Caco-2 (cell line): ENCODE measurements at regions not wholly inside any gene's neighbourhood (a gene's known extent, or its start where the extent isn't known, plus 50 kb on each side); places are given as distances from the start of the nearest gene placed in this dataset.

Experiments
- BruUV-seq: library from RNA; stranded (reverse); fragments of 400-500 nt; replicated peaks from 2 replicates; lab custom pipeline; 2021; lab: Mats Ljungman, UMichigan
- CTCF ChIA-PET: fragments of 300-600 bp; sonication (Branson Sonifier 250); formaldehyde crosslinking; loops from one replicate; lab custom pipeline; 2022; ENCODE audit warnings: antibody characterized with exemption; lab: Charles Lee
- POLR2A ChIA-PET: fragments of 300-600 bp; sonication (Branson Sonifier 250); formaldehyde crosslinking; loops from one replicate; lab custom pipeline; 2022; ENCODE audit warnings: antibody characterized with exemption; lab: Charles Lee
- DNase-seq, 2 experiments: peaks; one replicate each; pipeline versions ENCODE4 v3.0.0 to v3.0.0-alpha.2; 2020 to 2022
- H3K27me3 ChIP-seq: replicated peaks from 2 replicates; pipeline ENCODE4 v1.6.0; 2011; ENCODE audit warnings: low read length; ENCODE audit not compliant: control insufficient read depth, insufficient read depth
- H3K36me3 ChIP-seq: 2 replicates; pipeline ENCODE4 v1.5.1; 2011; ENCODE audit warnings: low read length; ENCODE audit not compliant: control insufficient read depth, insufficient read depth
- H3K4me1 ChIP-seq: fragments of 250-450 bp; sonication (Bioruptor Pico); 2 replicates; pipeline ENCODE4 v1.5.1; 2020; ENCODE audit warnings: mild to moderate bottlenecking
- H3K4me3 ChIP-seq: 2 replicates; pipeline ENCODE4 v1.5.1; 2011; ENCODE audit warnings: low read depth, mild to moderate bottlenecking, control low read depth, low read length
- H3K9me3 ChIP-seq: fragments of 250-450 bp; sonication (Bioruptor Pico); 2 replicates; pipeline ENCODE4 v1.5.1; 2020; ENCODE audit warnings: mild to moderate bottlenecking, moderate library complexity
- H3K27ac Mint-ChIP-seq: one replicate; pipeline ENCODE4 v1.8.0; 2022; ENCODE audit warnings: mixed read lengths; ENCODE audit not compliant: unreplicated experiment
- H3K27me3 Mint-ChIP-seq: one replicate; pipeline ENCODE4 v1.8.0; 2022; ENCODE audit warnings: mixed read lengths; ENCODE audit not compliant: insufficient read depth, unreplicated experiment
- H3K36me3 Mint-ChIP-seq: one replicate; pipeline ENCODE4 v1.8.0; 2022; ENCODE audit warnings: mild to moderate bottlenecking, mixed read lengths; ENCODE audit not compliant: insufficient read depth, unreplicated experiment
- H3K4me1 Mint-ChIP-seq: one replicate; pipeline ENCODE4 v1.8.0; 2022; ENCODE audit warnings: low read depth, mixed read lengths; ENCODE audit not compliant: unreplicated experiment
- H3K4me3 Mint-ChIP-seq: one replicate; pipeline ENCODE4 v1.8.0; 2022; ENCODE audit warnings: mild to moderate bottlenecking, moderate library complexity, mixed read lengths; ENCODE audit not compliant: unreplicated experiment
- H3K9me3 Mint-ChIP-seq: one replicate; pipeline ENCODE4 v1.8.0; 2022; ENCODE audit warnings: mixed read lengths; ENCODE audit not compliant: unreplicated experiment
- intact Hi-C: fragments of 100-400 bp; cut with micrococcal nuclease; formaldehyde crosslinking; loops from one replicate; pipeline ENCODE4 v1.10.0; 2022; ENCODE audit not compliant: unreplicated experiment
- TF ChIP-seq, protein P1 (sequence below), 2 experiments: fragments of 200-600 bp in 1 of 2; IDR thresholded peaks; 1 replicate in 1 of 2; 2 replicates in 1 of 2; pipeline versions ENCODE4 v1.5.1 to v1.8.0; 2011 to 2022; ENCODE audit warnings: antibody characterized with exemption in 1 of 2, control low read depth in 1 of 2, inconsistent platforms in 1 of 2, low read depth in 1 of 2, low read length in 1 of 2, mild to moderate bottlenecking in 1 of 2, moderate library complexity in 1 of 2; ENCODE audit not compliant: insufficient read depth in 1 of 2, severe bottlenecking in 1 of 2, unreplicated experiment in 1 of 2

DNA sequence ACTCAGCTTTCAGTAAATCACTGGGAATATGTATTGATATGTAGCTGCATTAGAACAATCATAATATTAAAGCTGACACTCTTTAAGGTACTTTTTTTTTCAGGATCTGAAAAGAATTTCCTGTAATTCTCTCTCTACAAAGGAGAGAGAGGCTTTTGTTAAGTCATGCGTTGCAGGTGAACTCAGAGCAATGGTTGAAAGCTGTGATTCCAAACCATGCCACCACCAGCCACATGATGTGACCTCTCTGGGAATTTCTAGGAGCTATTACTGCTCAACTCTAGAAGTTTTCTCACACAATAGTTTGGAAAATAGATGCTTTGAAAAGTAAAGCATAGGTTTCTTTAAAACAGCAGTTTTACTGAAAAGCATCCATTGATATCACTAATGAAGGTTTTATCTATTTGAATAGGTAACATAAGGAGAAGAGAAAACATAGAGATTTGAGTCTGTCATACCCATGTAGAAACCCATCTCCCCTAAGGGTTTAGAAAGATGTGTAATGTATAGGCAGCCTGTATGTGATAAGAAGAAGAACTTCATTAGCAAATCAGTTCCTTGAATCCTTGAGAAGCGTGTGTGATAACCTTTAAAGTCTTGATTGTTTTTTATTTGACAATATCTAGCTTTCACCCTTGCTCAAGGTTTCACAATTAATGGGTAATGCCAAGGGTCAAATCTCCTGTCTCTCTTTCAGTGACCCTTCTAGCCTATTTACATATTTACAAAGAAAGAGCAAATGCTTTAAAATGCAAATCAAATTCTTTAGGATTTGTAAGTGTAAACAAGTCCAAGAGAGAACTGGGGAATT lies 161.0 kb upstream of the ANKRD50 start:
- Histone ChIP-seq H3K9me3 (no peaks in the 10 kb centered on the region), H3K36me3 (no peaks in the 10 kb centered on the region), H3K4me3 (no peak overlapping the region), H3K27me3 (no peaks in the 10 kb centered on the region), H3K4me1 (no peaks in the 10 kb centered on the region)
- Mint-ChIP-seq H3K36me3 (no peaks in the 10 kb centered on the region), H3K27ac (no peak overlapping the region), H3K27me3 (no peaks in the 10 kb centered on the region), H3K9me3 (peaks cover 19% of the 10 kb centered on the region), H3K4me1 (no peaks in the 10 kb centered on the region), H3K4me3 (no peak overlapping the region)
- DNase-seq = no peak
- CTCF ChIA-PET = no interaction called here
- BruUV-seq = no TSS peak
- intact Hi-C loops = no loop called here
- TF ChIP-seq, protein P1, sequence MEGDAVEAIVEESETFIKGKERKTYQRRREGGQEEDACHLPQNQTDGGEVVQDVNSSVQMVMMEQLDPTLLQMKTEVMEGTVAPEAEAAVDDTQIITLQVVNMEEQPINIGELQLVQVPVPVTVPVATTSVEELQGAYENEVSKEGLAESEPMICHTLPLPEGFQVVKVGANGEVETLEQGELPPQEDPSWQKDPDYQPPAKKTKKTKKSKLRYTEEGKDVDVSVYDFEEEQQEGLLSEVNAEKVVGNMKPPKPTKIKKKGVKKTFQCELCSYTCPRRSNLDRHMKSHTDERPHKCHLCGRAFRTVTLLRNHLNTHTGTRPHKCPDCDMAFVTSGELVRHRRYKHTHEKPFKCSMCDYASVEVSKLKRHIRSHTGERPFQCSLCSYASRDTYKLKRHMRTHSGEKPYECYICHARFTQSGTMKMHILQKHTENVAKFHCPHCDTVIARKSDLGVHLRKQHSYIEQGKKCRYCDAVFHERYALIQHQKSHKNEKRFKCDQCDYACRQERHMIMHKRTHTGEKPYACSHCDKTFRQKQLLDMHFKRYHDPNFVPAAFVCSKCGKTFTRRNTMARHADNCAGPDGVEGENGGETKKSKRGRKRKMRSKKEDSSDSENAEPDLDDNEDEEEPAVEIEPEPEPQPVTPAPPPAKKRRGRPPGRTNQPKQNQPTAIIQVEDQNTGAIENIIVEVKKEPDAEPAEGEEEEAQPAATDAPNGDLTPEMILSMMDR (IDR thresholded peaks at IDR 0.05; ENCODE audit: insufficient read depth in 1 of 2, low read depth in 1 of 2, low read length in 1 of 2, severe bottlenecking in 1 of 2, unreplicated experiment in 1 of 2) = no peak
- POLR2A ChIA-PET = no interaction called here

DNA sequence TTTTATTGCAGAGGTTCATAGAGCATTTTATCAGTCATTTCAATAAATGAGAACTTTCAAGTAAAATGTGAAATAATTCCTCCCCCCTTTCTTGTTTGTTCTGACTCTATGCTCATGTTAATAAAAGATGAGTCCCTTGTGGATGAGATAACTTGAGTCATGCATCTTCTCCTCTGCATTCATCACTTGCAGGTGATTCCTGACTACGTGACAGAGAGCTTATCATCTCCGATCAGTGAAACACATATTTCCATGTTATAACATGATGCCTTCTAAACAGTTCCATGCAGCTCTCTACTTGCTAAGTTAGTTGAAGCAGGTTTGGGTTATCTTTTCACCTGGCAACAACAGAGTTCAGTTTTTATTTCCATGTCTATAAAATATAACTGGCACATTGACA lies 160.1 kb upstream of the ANKRD50 start:
- no peaks in the 10 kb centered on the region for H3K36me3 Mint-ChIP-seq
- intact Hi-C loops = no loop called here
- ChIA-PET POLR2A (no interaction called here), CTCF (no interaction called here)
- no peaks in the 10 kb centered on the region for H3K36me3 ChIP-seq
- H3K9me3 ChIP-seq = no peaks in the 10 kb centered on the region
- H3K27me3 Mint-ChIP-seq = no peaks in the 10 kb centered on the region
- H3K4me1 Mint-ChIP-seq = no peaks in the 10 kb centered on the region
- no peak overlapping the region for H3K27ac Mint-ChIP-seq
- TF ChIP-seq, protein P1 (IDR thresholded peaks at IDR 0.05; ENCODE audit: insufficient read depth in 1 of 2, low read depth in 1 of 2, low read length in 1 of 2, severe bottlenecking in 1 of 2, unreplicated experiment in 1 of 2) = no peak
- BruUV-seq = no TSS peak
- DNase-seq = no peak
- no peaks in the 10 kb centered on the region for H3K27me3 ChIP-seq
- H3K4me3 ChIP-seq = no peak overlapping the region
- H3K4me1 ChIP-seq = no peaks in the 10 kb centered on the region
- peaks cover 19% of the 10 kb centered on the region for H3K9me3 Mint-ChIP-seq
- H3K4me3 Mint-ChIP-seq = no peak overlapping the region

DNA sequence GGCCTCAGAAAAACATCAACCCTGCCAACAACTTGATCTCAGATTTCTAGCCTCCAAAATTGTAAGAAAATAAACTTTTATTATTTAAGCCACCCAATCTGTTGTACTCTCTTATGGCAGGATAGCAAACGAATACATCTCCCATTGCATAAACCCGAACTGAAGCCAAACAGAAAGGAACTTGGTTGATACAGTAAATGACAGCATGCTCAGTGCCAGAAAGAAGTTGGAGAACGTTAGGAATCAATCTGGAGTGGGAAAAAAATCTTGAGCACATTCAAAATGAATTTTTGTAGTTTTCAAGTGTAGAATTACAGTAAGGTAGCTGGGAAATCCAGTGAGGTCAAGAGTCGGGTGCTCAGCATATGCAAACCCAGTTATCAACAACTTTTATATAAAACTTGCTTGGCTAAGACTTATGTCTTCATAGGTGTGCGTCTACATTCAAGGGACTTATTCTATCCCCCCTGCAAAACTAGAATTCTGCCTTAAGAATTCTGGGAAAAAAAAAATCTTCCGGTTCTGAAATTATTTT lies 157.5 kb upstream of the ANKRD50 start:
- intact Hi-C loops = no loop called here
- Mint-ChIP-seq H3K9me3 (no peaks in the 10 kb centered on the region), H3K27ac (no peak overlapping the region), H3K36me3 (no peaks in the 10 kb centered on the region), H3K27me3 (no peaks in the 10 kb centered on the region), H3K4me3 (no peak overlapping the region), H3K4me1 (no peaks in the 10 kb centered on the region)
- no TSS peak for BruUV-seq
- H3K4me1 ChIP-seq = no peaks in the 10 kb centered on the region
- no peaks in the 10 kb centered on the region for H3K27me3 ChIP-seq
- H3K4me3 ChIP-seq = no peak overlapping the region
- TF ChIP-seq, protein P1 (IDR thresholded peaks at IDR 0.05; ENCODE audit: insufficient read depth in 1 of 2, low read depth in 1 of 2, low read length in 1 of 2, severe bottlenecking in 1 of 2, unreplicated experiment in 1 of 2) = no peak
- no peaks in the 10 kb centered on the region for H3K9me3 ChIP-seq
- ChIA-PET POLR2A (no interaction called here), CTCF (no interaction called here)
- DNase-seq = no peak
- no peaks in the 10 kb centered on the region for H3K36me3 ChIP-seq
